ENCODE measurements at regions not wholly inside any gene's neighbourhood (a gene's known extent, or its start where the extent isn't known, plus 50 kb on each side); places are given as distances from the start of the nearest gene placed in this dataset.
A peak's percentile ranks its signal among the peaks of the same experiment; 100 is the strongest.

- Histone ChIP-seq H3K27ac (no peak overlapping the region), H3K4me1 (no peaks in the 10 kb centered on the region), H3K36me3 (ENCODE audit: low read depth, missing control alignments) (no peaks in the 10 kb centered on the region), H3K9me3 (no peaks in the 10 kb centered on the region), H3K27me3 (no peaks in the 10 kb centered on the region), H3K4me3 (no peak overlapping the region)
- intact Hi-C loops (cut with DNase I; ENCODE audit: low total_unique reads), result no loop called here
- TF ChIP-seq CTCF (IDR thresholded peaks at IDR 0.05) (no peak), POLR2A (IDR thresholded peaks at IDR 0.05) (no peak)
- WGBS, 2 donors, result 96 to 99% methylated on average over 4 of the region's 4 CpGs
- no peak for DNase-seq
Observed at GRCh38 chr2:18309627-18310026, 250.8 kb downstream of the RDH14 start.

GRCh38 chr2:18309188-18309587, 251.3 kb downstream of the RDH14 start:
- TF ChIP-seq POLR2A (IDR thresholded peaks at IDR 0.05), result no peak
- no peak for TF ChIP-seq CTCF (IDR thresholded peaks at IDR 0.05)
- intact Hi-C loops (cut with DNase I; ENCODE audit: low total_unique reads), result no loop called here

GRCh38 chr2:18304849-18305248, 255.6 kb downstream of the RDH14 start:
- DNase-seq, result no peak
- intact Hi-C loops (cut with DNase I; ENCODE audit: low total_unique reads), result no loop called here

More at GRCh38 chr2:18309188-18309587, 251.3 kb downstream of the RDH14 start:
- no peak for DNase-seq
- Histone ChIP-seq H3K27ac (no peak overlapping the region), H3K4me1 (no peaks in the 10 kb centered on the region), H3K36me3 (ENCODE audit: low read depth, missing control alignments) (no peaks in the 10 kb centered on the region), H3K4me3 (no peak overlapping the region), H3K9me3 (no peaks in the 10 kb centered on the region), H3K27me3 (no peaks in the 10 kb centered on the region)

GRCh38 chr2:18301421-18302139, 258.9 kb downstream of the RDH14 start:
- Histone ChIP-seq H3K27me3 (no peaks in the 10 kb centered on the region), H3K4me3 (no peak overlapping the region), H3K4me1 (peaks cover 9% of the 10 kb centered on the region), H3K27ac (peak overlapping the region in 1 of 2 donors; percentile 60), H3K9me3 (no peaks in the 10 kb centered on the region), H3K36me3 (ENCODE audit: low read depth, missing control alignments) (no peaks in the 10 kb centered on the region)
- no peak for TF ChIP-seq CTCF (IDR thresholded peaks at IDR 0.05)
- no peak for TF ChIP-seq POLR2A (IDR thresholded peaks at IDR 0.05)
- 92 to 94% methylated on average over 2 of the region's 2 CpGs for WGBS, 2 donors
- DNase-seq, result no peak
- intact Hi-C loops (cut with DNase I; ENCODE audit: low total_unique reads), result no loop called here

More at GRCh38 chr2:18304849-18305248, 255.6 kb downstream of the RDH14 start:
- Histone ChIP-seq H3K4me3 (no peak overlapping the region), H3K4me1 (peaks cover 9% of the 10 kb centered on the region), H3K27me3 (no peaks in the 10 kb centered on the region), H3K36me3 (ENCODE audit: low read depth, missing control alignments) (no peaks in the 10 kb centered on the region), H3K9me3 (no peaks in the 10 kb centered on the region), H3K27ac (no peak overlapping the region)
- TF ChIP-seq CTCF (IDR thresholded peaks at IDR 0.05), result no peak
- no peak for TF ChIP-seq POLR2A (IDR thresholded peaks at IDR 0.05)
- WGBS, 2 donors, result 83 to 89% methylated on average over 3 of the region's 3 CpGs

All from testis (tissue), 2 donors.